OCI-LY7 (cell line): ENCODE measurements at regions not wholly inside any gene's neighbourhood (a gene's known extent, or its start where the extent isn't known, plus 50 kb on each side); places are given as distances from the start of the nearest gene placed in this dataset.

Experiments used
- CTCF ChIP-seq: fragments of 200-600 bp; sonication (generic); conservative IDR thresholded peaks from 2 replicates; pipeline ENCODE4 v1.5.1; 2014; ENCODE audit warnings: mild to moderate bottlenecking, antibody characterized with exemption, low read length, moderate library complexity, mixed read lengths
- EZH2phosphoT487 ChIP-seq: fragments of 200-600 bp; sonication (generic); IDR thresholded peaks from 2 replicates; pipeline ENCODE4 v1.6.1; 2018; ENCODE audit warnings: low read depth, borderline replicate concordance, mild to moderate bottlenecking, mixed run types, antibody characterized with exemption, low read length, moderate library complexity, mixed read lengths

- TF ChIP-seq CTCF (no peak), EZH2phosphoT487 (no peak)
Observed at GRCh38 chr6:91063362-91063761, 476.5 kb upstream of the MAP3K7 start.
